HG02973 (cell line): ENCODE measurements at regions not wholly inside any gene's neighbourhood (a gene's known extent, or its start where the extent isn't known, plus 50 kb on each side); places are given as distances from the start of the nearest gene placed in this dataset.

Experiments used
- ATAC-seq: cut with Tn5 transposase; IDR thresholded peaks from one replicate; pipeline ENCODE4 v1.9.1; 2021; ENCODE audit warnings: moderate library complexity; ENCODE audit not compliant: unreplicated experiment

- no peak for ATAC-seq
These were observed 511.3 kb downstream of the NPHP4 start for GRCh38 chr1:5480906-5481305.

- no peak for ATAC-seq
These were observed 512.2 kb downstream of the NPHP4 start for GRCh38 chr1:5479876-5480646.

GRCh38 chr1:5478961-5479360 is 513.3 kb downstream of the NPHP4 start:
- no peak for ATAC-seq

DNA sequence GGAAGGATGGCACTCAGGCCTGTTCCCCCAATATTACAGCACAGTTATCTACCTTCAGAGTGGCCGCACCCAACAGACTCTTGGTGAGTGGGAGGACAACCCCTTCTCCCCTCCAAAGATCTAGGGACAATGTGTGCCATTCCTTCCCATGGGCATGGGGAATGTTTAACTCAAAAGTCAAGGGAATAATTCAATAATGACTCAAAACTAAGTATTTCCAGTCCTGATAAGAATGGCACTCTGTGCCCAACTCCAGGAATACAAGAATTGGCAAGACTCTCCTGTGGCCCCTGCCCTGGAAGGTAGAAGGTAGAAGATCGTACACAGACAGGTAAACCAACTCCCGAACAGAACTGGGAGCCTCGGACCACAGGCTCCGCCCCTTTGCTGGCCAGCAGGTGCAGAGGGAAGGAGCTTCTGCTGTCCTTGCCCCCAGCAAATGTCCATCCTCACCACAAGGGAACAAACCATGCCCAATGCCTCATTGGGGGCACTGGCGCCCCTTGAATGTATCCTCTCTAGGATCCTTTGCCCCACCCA is 514.0 kb downstream of the NPHP4 start:
- ATAC-seq, result no peak

DNA sequence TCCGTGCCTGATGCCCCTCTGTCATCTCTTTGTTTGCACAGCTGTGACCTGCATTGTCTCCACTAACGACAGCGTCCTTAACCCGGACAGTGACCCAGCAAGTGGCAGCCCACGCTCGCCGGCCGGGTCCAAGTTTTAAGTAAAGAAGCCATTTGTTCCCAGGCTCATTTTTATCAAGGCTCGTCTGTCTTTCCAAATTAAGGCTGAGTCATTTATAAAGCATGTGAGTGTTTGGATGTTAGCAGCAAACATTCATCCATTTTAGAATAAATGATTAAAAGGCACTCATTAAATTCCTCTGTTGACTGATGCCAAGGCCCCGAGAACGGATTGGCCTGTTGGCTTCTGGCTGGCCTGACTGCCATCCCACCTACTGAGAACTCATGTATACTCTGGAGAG is 514.5 kb downstream of the NPHP4 start:
- no peak for ATAC-seq

GRCh38 chr1:5475572-5475971 is 516.7 kb downstream of the NPHP4 start:
- no peak for ATAC-seq

DNA sequence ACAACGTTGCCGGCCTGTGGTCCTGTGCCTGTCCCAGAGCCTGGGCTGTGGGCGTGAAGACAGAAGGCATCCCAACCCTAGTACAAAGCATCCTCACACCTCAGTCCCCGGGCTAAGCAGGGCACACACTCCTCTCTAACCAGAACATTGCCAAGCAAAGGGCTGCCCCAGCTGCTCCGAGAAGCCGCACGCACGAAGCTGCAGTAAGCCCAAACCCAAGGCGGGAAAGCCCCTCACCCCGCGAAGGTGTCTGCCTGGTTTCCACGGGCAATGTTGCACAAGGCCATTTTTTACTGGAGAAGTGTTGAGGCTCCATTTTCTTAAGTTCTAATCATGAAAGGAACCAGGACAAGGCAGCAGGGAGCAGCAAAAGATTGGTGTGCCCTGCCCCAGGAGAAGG is 519.0 kb downstream of the NPHP4 start:
- ATAC-seq, result no peak

DNA sequence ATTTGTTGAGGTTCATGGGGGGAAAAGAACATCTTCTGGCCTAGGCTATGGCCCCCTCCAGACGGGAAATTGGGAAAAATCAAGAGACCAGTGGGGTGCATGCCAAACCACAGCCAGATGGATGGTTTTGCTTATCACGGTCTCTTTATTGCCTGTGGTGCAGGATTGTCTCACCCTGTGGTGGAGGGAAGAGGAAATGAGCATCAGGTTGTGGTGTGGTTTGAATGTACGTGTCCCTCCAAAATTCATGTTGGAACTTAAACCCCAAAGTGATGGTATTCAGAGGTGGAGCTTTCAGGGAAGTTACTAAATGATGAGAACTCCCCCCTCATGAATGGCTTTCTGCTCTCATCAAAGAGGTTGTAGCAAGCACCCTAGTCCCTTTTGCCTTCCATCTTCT is 525.7 kb downstream of the NPHP4 start:
- no peak for ATAC-seq

GRCh38 chr1:5465281-5465711 is 526.9 kb downstream of the NPHP4 start:
- no peak for ATAC-seq

DNA sequence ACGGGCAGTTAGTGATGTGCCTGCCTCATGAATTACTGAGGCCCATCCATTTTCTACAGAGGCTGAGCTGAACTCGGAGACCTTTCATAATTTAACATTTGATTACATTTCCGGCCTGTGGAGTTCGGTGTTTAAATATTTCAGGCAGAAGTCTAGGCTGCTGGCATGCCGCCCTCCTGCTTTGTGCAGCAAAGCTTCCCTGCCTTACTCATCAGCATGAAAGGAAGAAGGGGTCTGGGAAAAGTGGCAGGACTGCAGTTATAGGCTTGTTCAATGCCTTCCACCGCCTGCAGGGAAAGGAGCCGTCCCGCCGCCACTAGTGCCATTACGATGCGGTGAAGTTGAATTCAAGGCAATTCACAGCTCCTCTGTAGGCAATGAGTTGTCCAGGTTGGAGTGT is 527.9 kb downstream of the NPHP4 start:
- no peak for ATAC-seq

- no peak for ATAC-seq
These were observed 531.3 kb downstream of the NPHP4 start for GRCh38 chr1:5460974-5461373.

GRCh38 chr1:5459839-5460610 is 532.2 kb downstream of the NPHP4 start:
- no peak for ATAC-seq

DNA sequence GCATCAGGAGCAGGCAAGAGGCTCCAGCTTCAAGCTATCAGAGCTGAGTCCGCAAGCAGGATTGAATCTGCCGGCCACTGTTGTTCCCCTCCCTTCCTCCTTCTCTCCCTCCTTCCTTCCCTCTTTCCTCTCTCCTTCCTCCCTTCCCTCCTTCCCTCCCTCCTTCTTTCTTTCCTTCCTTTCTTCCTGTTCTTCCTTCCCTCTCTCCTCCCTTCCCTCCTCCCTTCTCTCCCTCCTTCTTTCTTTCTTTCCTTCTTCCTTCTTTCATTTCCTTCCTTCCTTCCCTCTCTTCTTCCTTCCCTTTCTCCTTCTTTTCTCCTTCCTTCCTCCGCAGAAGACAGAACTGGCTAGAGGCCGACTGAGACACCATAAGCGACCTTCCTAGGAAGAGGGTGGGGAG is 534.0 kb downstream of the NPHP4 start:
- ATAC-seq, result no peak

DNA sequence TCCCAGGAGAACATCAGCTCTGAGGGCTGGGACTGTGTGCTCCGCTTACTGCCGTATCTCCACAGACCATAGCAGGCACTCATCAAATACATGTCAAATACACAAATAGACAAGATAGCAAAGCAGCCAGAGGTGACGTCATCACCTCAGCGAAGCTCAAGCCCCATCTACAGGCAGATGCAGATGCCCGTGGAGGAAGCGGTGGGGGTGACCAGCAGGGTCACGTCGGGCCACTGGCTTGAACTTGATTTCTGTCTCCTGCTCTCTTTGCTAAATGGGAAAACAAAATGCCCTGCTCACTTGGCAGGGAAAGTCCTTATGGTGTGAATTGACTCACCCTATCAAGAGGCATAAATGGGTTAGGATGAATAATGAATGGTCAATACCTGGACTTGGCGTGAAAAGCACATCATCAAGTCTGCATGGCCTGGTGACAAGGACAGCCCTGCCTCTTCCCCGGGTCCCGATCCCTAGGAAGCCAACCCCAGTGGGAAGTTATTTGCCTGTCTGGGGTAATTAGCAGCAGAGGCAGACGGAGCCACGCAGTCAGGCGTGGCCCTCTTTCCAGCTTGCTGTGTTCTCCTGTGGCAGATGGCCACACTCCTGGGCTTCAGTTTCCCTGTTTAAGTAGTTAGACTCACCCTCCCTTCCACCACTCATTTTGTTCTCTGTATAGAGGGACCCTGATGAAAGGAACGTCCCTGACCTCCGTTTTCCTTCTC is 536.0 kb downstream of the NPHP4 start:
- ATAC-seq, result no peak

DNA sequence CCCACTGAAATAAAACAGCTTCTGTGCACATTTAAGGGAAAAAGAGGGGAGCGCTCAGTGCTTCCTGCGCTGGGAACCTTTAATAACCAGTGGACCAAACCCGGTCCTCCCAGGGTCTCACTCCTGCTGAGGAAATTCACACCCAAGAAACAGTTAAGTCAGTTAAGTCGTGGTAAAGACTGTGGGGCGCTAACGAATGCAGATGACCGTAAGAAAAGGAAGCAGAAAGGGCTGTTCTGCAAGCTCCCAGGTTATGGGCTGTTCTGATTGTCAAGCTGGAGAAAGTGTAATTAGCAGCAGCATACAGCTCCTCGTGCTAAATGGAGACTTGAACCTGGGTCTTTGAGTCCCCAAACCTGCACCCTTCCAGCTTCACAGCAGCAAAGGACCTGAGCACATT is 536.6 kb downstream of the NPHP4 start:
- no peak for ATAC-seq

GRCh38 chr1:5455056-5455455 is 537.2 kb downstream of the NPHP4 start:
- ATAC-seq, result no peak

DNA sequence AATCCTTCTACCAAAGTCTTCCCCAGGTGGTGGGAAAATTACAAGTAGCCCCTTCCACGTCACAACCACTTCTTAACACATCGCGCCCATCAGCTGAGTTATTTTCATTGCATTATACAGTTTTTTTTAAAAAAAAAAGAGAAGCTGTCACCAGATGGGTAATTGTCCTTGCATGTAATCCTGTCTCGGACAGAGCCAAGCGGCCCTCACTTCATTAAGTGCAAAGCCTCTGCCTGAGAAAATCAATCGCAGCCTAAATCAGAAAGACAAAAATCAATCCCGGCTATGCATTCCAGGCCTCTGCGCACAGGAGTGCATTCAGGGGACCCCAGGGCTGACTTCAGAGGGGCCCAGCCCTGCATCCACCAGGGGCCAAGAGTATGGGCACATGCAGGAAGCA is 538.9 kb downstream of the NPHP4 start:
- no peak for ATAC-seq

- no peak for ATAC-seq
These were observed 540.6 kb downstream of the NPHP4 start for GRCh38 chr1:5451671-5452070.

DNA sequence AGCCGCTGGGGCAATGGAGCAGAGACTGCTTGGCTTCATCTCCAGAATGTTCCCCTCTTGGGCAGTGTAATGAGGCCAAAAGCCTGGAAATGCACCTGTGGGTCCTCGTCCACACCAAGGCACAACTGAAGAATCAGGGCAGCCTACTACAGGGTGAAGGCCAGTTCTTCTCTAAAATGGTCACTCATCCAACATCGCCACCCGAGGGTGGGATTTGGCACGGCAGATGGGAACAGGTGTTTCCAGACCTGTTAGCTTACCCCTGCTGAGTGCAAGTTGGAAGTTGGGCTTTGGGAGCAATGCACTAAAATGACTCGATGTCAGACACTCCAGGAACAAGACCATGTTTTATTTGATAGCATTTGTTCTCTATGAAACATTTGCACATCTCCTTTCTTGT is 543.7 kb downstream of the NPHP4 start:
- ATAC-seq, result no peak

DNA sequence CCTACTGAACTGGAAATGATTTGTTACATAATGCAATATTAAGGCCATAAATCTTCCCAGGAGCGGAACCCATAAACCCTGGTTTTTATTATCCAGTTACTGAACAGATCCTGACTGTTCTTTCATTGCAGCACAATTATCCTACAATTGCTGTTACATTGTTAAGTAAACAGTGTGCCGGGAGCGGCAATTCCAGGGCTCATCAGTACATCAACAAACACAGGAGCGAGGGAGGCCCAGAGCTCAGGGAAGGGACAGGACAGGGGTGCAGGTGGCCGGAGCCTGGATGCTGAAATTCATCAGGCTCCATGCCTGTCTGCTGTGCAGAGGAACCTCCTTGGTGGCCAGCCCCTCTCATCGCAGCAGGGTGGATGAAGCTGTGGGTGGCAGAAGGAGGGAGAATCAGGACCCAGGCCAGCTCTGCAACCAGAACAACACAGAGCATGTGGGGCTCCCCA is 544.7 kb downstream of the NPHP4 start:
- ATAC-seq, result no peak

GRCh38 chr1:5444396-5444795 is 547.8 kb downstream of the NPHP4 start:
- no peak for ATAC-seq
